ENCODE measurements at regions not wholly inside any gene's neighbourhood (a gene's known extent, or its start where the extent isn't known, plus 50 kb on each side); places are given as distances from the start of the nearest gene placed in this dataset.

GRCh38 chr2:156099382-156099781, 233.1 kb downstream of the NR4A2 start:
- H3K36me3 Mint-ChIP-seq (ENCODE audit: low read depth), result no peaks in the 10 kb centered on the region
- H3K4me1 Mint-ChIP-seq (ENCODE audit: low read depth), result no peaks in the 10 kb centered on the region
- H3K27ac Mint-ChIP-seq, result no peak overlapping the region
- H3K27me3 Mint-ChIP-seq (ENCODE audit: insufficient read depth), result no peaks in the 10 kb centered on the region
- peaks cover 15% of the 10 kb centered on the region for H3K9me3 Mint-ChIP-seq
- DNase-seq, result no peak
- TF ChIP-seq CTCF (IDR thresholded peaks at IDR 0.05), result no peak
- H3K4me3 Mint-ChIP-seq, result no peak overlapping the region

GRCh38 chr2:156098506-156098905, 234.0 kb downstream of the NR4A2 start:
- no peak overlapping the region for H3K4me3 Mint-ChIP-seq
- H3K36me3 Mint-ChIP-seq (ENCODE audit: low read depth), result no peaks in the 10 kb centered on the region

GRCh38 chr2:156088587-156088986, 243.9 kb downstream of the NR4A2 start:
- Mint-ChIP-seq H3K36me3 (ENCODE audit: low read depth) (no peaks in the 10 kb centered on the region; the same call in 1 of the 2 replicates), H3K27me3 (ENCODE audit: insufficient read depth) (no peaks in the 10 kb centered on the region), H3K27ac (no peak overlapping the region), H3K4me3 (no peak overlapping the region; the same call in 1 of the 2 replicates), H3K9me3 (peaks cover 15% of the 10 kb centered on the region), H3K4me1 (ENCODE audit: low read depth) (no peaks in the 10 kb centered on the region)
- TF ChIP-seq CTCF (IDR thresholded peaks at IDR 0.05), result no peak
- no peak for DNase-seq

More at GRCh38 chr2:156098506-156098905, 234.0 kb downstream of the NR4A2 start:
- TF ChIP-seq CTCF (IDR thresholded peaks at IDR 0.05), result no peak
- H3K27me3 Mint-ChIP-seq (ENCODE audit: insufficient read depth), result no peaks in the 10 kb centered on the region
- peaks cover 15% of the 10 kb centered on the region for H3K9me3 Mint-ChIP-seq
- no peak for DNase-seq
- H3K27ac Mint-ChIP-seq, result no peak overlapping the region
- no peaks in the 10 kb centered on the region for H3K4me1 Mint-ChIP-seq (ENCODE audit: low read depth)

- H3K4me1 Mint-ChIP-seq (ENCODE audit: low read depth), result no peaks in the 10 kb centered on the region
- no peaks in the 10 kb centered on the region; the same call in 1 of the 2 replicates for H3K36me3 Mint-ChIP-seq (ENCODE audit: low read depth)
- no peak overlapping the region for H3K27ac Mint-ChIP-seq
- H3K4me3 Mint-ChIP-seq, result no peak overlapping the region
- no peaks in the 10 kb centered on the region for H3K27me3 Mint-ChIP-seq (ENCODE audit: insufficient read depth)
- DNase-seq, result no peak
- peaks cover 22% of the 10 kb centered on the region for H3K9me3 Mint-ChIP-seq
- no peak for TF ChIP-seq CTCF (IDR thresholded peaks at IDR 0.05)
These were observed 244.6 kb downstream of the NR4A2 start for GRCh38 chr2:156087875-156088274.

GRCh38 chr2:156083763-156084493, 248.6 kb downstream of the NR4A2 start:
- peaks cover 55% of the 10 kb centered on the region for H3K9me3 Mint-ChIP-seq
- H3K27ac Mint-ChIP-seq, result no peak overlapping the region
- no peaks in the 10 kb centered on the region for H3K4me1 Mint-ChIP-seq (ENCODE audit: low read depth)
- no peaks in the 10 kb centered on the region for H3K27me3 Mint-ChIP-seq (ENCODE audit: insufficient read depth)
- no peak for TF ChIP-seq CTCF (IDR thresholded peaks at IDR 0.05)
- no peak for DNase-seq
- H3K4me3 Mint-ChIP-seq, result no peak overlapping the region
- no peaks in the 10 kb centered on the region; the same call in 1 of the 2 replicates for H3K36me3 Mint-ChIP-seq (ENCODE audit: low read depth)
